HG03039 (cell line): ENCODE measurements at regions not wholly inside any gene's neighbourhood (a gene's known extent, or its start where the extent isn't known, plus 50 kb on each side); places are given as distances from the start of the nearest gene placed in this dataset.

Experiments used
- ATAC-seq: cut with Tn5 transposase; IDR thresholded peaks from one replicate; pipeline ENCODE4 v1.9.1; 2021; ENCODE audit warnings: mild to moderate bottlenecking, moderate library complexity; ENCODE audit not compliant: unreplicated experiment

GRCh38 chr17:74070374-74070773 is 133.1 kb upstream of the RPL38 start:
- no peak for ATAC-seq

- no peak for ATAC-seq
These were observed 132.3 kb upstream of the RPL38 start for GRCh38 chr17:74070998-74071679.

GRCh38 chr17:74072340-74072739 is 131.1 kb upstream of the RPL38 start:
- ATAC-seq, result no peak

GRCh38 chr17:74076446-74076845 is 127.0 kb upstream of the RPL38 start:
- no peak for ATAC-seq

GRCh38 chr17:74077231-74077630 is 126.2 kb upstream of the RPL38 start:
- ATAC-seq, result no peak

- no peak for ATAC-seq
These were observed 125.0 kb upstream of the RPL38 start for GRCh38 chr17:74078363-74078941.

- no peak for ATAC-seq
These were observed 123.8 kb upstream of the RPL38 start for GRCh38 chr17:74079537-74080300.

- ATAC-seq, result no peak
These were observed 122.6 kb upstream of the RPL38 start for GRCh38 chr17:74080656-74081582.

- ATAC-seq, result no peak
These were observed 120.6 kb upstream of the RPL38 start for GRCh38 chr17:74082886-74083285.

GRCh38 chr17:74083321-74083720 is 120.2 kb upstream of the RPL38 start:
- ATAC-seq, result no peak

- ATAC-seq, result no peak
These were observed 118.0 kb upstream of the RPL38 start for GRCh38 chr17:74085434-74085833.

- ATAC-seq, result no peak
These were observed 116.4 kb upstream of the RPL38 start for GRCh38 chr17:74087002-74087585.

- no peak for ATAC-seq
These were observed 115.1 kb upstream of the RPL38 start for GRCh38 chr17:74088285-74088933.

GRCh38 chr17:74088934-74089329 is 114.5 kb upstream of the RPL38 start:
- ATAC-seq, result no peak

- no peak for ATAC-seq
These were observed 114.1 kb upstream of the RPL38 start for GRCh38 chr17:74089380-74089779.

- ATAC-seq, result no peak
These were observed 113.5 kb upstream of the RPL38 start for GRCh38 chr17:74089869-74090464.

- no peak for ATAC-seq
These were observed 108.8 kb upstream of the RPL38 start for GRCh38 chr17:74094651-74095050.

- ATAC-seq, result no peak
These were observed 107.0 kb upstream of the RPL38 start for GRCh38 chr17:74096456-74096855.

GRCh38 chr17:74097450-74098135 is 105.9 kb upstream of the RPL38 start:
- ATAC-seq, result no peak
